Activated naive CD4-positive, alpha-beta T cell treated with anti-CD3 and anti-CD28 coated beads, Interleukin-2, amount 10 ng/mL, durations not matched to agents 7 days and 5 days (primary cell): ENCODE measurements at regions not wholly inside any gene's neighbourhood (a gene's known extent, or its start where the extent isn't known, plus 50 kb on each side); places are given as distances from the start of the nearest gene placed in this dataset.
A peak's percentile ranks its signal among the peaks of the same experiment; 100 is the strongest.

Experiments used
- CTCF ChIA-PET: fragments of 350-600 bp; sonication (Branson Sonifier 250); formaldehyde crosslinking; loops from one replicate; lab custom pipeline; 2021; ENCODE audit warnings: antibody characterized with exemption; lab: Charles Lee
- DNase-seq: peaks from one replicate; pipeline ENCODE4 v3.0.0-alpha.2; 2020
- H3K27ac Mint-ChIP-seq: one replicate; pipeline ENCODE4 v1.8.0; 2021; ENCODE audit warnings: mild to moderate bottlenecking, moderate library complexity, mixed read lengths
- H3K27me3 Mint-ChIP-seq: one replicate; pipeline ENCODE4 v1.8.0; 2021; ENCODE audit warnings: mild to moderate bottlenecking, mixed read lengths
- H3K36me3 Mint-ChIP-seq: one replicate; pipeline ENCODE4 v1.8.0; 2021; ENCODE audit warnings: mixed read lengths
- H3K4me1 Mint-ChIP-seq: one replicate; pipeline ENCODE4 v1.8.0; 2021; ENCODE audit warnings: mixed read lengths
- H3K4me3 Mint-ChIP-seq: one replicate; pipeline ENCODE4 v1.8.0; 2021; ENCODE audit warnings: mild to moderate bottlenecking, moderate library complexity, mixed read lengths
- H3K9me3 Mint-ChIP-seq: one replicate; pipeline ENCODE4 v1.8.0; 2021; ENCODE audit warnings: mixed read lengths

- CTCF ChIA-PET = no interaction called here
- no peak overlapping the region for H3K27ac Mint-ChIP-seq
- H3K4me1 Mint-ChIP-seq = peaks cover 6% of the 10 kb centered on the region
- no peak for DNase-seq
- H3K9me3 Mint-ChIP-seq = no peaks in the 10 kb centered on the region
- no peaks in the 10 kb centered on the region for H3K36me3 Mint-ChIP-seq
- no peak overlapping the region for H3K4me3 Mint-ChIP-seq
- peaks cover 3% of the 10 kb centered on the region for H3K27me3 Mint-ChIP-seq
These were observed 571.1 kb upstream of the ID2 start for GRCh38 chr2:8110716-8111115.

- no peak overlapping the region for H3K27ac Mint-ChIP-seq
These were observed 570.7 kb upstream of the ID2 start for GRCh38 chr2:8111193-8111592.

GRCh38 chr2:8115456-8115855 lies 566.4 kb upstream of the ID2 start:
- no peak overlapping the region for H3K4me3 Mint-ChIP-seq
- no peak overlapping the region for H3K27ac Mint-ChIP-seq
- peaks cover 1% of the 10 kb centered on the region for H3K9me3 Mint-ChIP-seq
- peaks cover 3% of the 10 kb centered on the region for H3K27me3 Mint-ChIP-seq
- peaks cover 2% of the 10 kb centered on the region for H3K36me3 Mint-ChIP-seq
- no peak for DNase-seq
- CTCF ChIA-PET = no interaction called here
- peaks cover 7% of the 10 kb centered on the region for H3K4me1 Mint-ChIP-seq

More at GRCh38 chr2:8111193-8111592, 570.7 kb upstream of the ID2 start:
- peaks cover 6% of the 10 kb centered on the region for H3K4me1 Mint-ChIP-seq
- H3K4me3 Mint-ChIP-seq = no peak overlapping the region
- no peak for DNase-seq
- H3K27me3 Mint-ChIP-seq = peaks cover 3% of the 10 kb centered on the region
- CTCF ChIA-PET = no interaction called here
- no peaks in the 10 kb centered on the region for H3K9me3 Mint-ChIP-seq
- H3K36me3 Mint-ChIP-seq = no peaks in the 10 kb centered on the region

- H3K27me3 Mint-ChIP-seq = peaks cover 3% of the 10 kb centered on the region
- no peak for DNase-seq
- H3K27ac Mint-ChIP-seq = no peak overlapping the region
- H3K4me3 Mint-ChIP-seq = no peak overlapping the region
- peaks cover 2% of the 10 kb centered on the region for H3K36me3 Mint-ChIP-seq
- CTCF ChIA-PET = no interaction called here
- H3K9me3 Mint-ChIP-seq = peaks cover 1% of the 10 kb centered on the region
- peaks cover 7% of the 10 kb centered on the region for H3K4me1 Mint-ChIP-seq
These were observed 565.9 kb upstream of the ID2 start for GRCh38 chr2:8115966-8116365.

- Mint-ChIP-seq H3K36me3 (peaks cover 2% of the 10 kb centered on the region), H3K9me3 (peaks cover 1% of the 10 kb centered on the region), H3K27ac (no peak overlapping the region), H3K4me3 (no peak overlapping the region), H3K4me1 (peaks cover 7% of the 10 kb centered on the region), H3K27me3 (peaks cover 1% of the 10 kb centered on the region)
- no peak for DNase-seq
- CTCF ChIA-PET = no interaction called here
These were observed 565.2 kb upstream of the ID2 start for GRCh38 chr2:8116661-8117060.

- Mint-ChIP-seq H3K4me3 (no peak overlapping the region), H3K27me3 (peaks cover 3% of the 10 kb centered on the region), H3K4me1 (peaks cover 7% of the 10 kb centered on the region), H3K36me3 (peaks cover 2% of the 10 kb centered on the region), H3K27ac (no peak overlapping the region), H3K9me3 (peaks cover 1% of the 10 kb centered on the region)
- no peak for DNase-seq
- CTCF ChIA-PET = no interaction called here
These were observed 562.7 kb upstream of the ID2 start for GRCh38 chr2:8118940-8119781.

GRCh38 chr2:8119782-8120505 lies 561.9 kb upstream of the ID2 start:
- H3K27ac Mint-ChIP-seq = no peak overlapping the region
- CTCF ChIA-PET = no interaction called here
- peaks cover 3% of the 10 kb centered on the region for H3K27me3 Mint-ChIP-seq
- no peak for DNase-seq
- peaks cover 7% of the 10 kb centered on the region for H3K4me1 Mint-ChIP-seq
- H3K36me3 Mint-ChIP-seq = peaks cover 2% of the 10 kb centered on the region
- no peak overlapping the region for H3K4me3 Mint-ChIP-seq
- peaks cover 1% of the 10 kb centered on the region for H3K9me3 Mint-ChIP-seq

GRCh38 chr2:8120506-8120860 lies 561.4 kb upstream of the ID2 start:
- Mint-ChIP-seq H3K27me3 (peaks cover 3% of the 10 kb centered on the region), H3K4me3 (no peak overlapping the region), H3K27ac (peak overlapping the region; percentile 34), H3K9me3 (peaks cover 1% of the 10 kb centered on the region), H3K36me3 (peaks cover 2% of the 10 kb centered on the region), H3K4me1 (peaks cover 7% of the 10 kb centered on the region)
- no peak for DNase-seq
- CTCF ChIA-PET = no interaction called here

- H3K9me3 Mint-ChIP-seq = peaks cover 1% of the 10 kb centered on the region
- H3K27me3 Mint-ChIP-seq = peaks cover 3% of the 10 kb centered on the region
- peaks cover 7% of the 10 kb centered on the region for H3K4me1 Mint-ChIP-seq
- H3K4me3 Mint-ChIP-seq = no peak overlapping the region
- H3K36me3 Mint-ChIP-seq = peaks cover 2% of the 10 kb centered on the region
- H3K27ac Mint-ChIP-seq = no peak overlapping the region
- DNase-seq = no peak
- CTCF ChIA-PET = no interaction called here
These were observed 560.6 kb upstream of the ID2 start for GRCh38 chr2:8121022-8121825.

- peaks cover 2% of the 10 kb centered on the region for H3K36me3 Mint-ChIP-seq
These were observed 559.9 kb upstream of the ID2 start for GRCh38 chr2:8121826-8122513.

GRCh38 chr2:8122520-8122919 lies 559.3 kb upstream of the ID2 start:
- Mint-ChIP-seq H3K27me3 (peaks cover 3% of the 10 kb centered on the region), H3K4me3 (no peak overlapping the region), H3K27ac (no peak overlapping the region), H3K4me1 (peaks cover 7% of the 10 kb centered on the region), H3K9me3 (no peaks in the 10 kb centered on the region), H3K36me3 (no peaks in the 10 kb centered on the region)
- CTCF ChIA-PET = no interaction called here
- DNase-seq = no peak

More at GRCh38 chr2:8121826-8122513, 559.9 kb upstream of the ID2 start:
- Mint-ChIP-seq H3K4me1 (peaks cover 7% of the 10 kb centered on the region), H3K27me3 (peaks cover 3% of the 10 kb centered on the region), H3K4me3 (no peak overlapping the region), H3K27ac (no peak overlapping the region), H3K9me3 (peaks cover 1% of the 10 kb centered on the region)
- DNase-seq = no peak
- CTCF ChIA-PET = no interaction called here

- Mint-ChIP-seq H3K9me3 (no peaks in the 10 kb centered on the region), H3K4me3 (no peak overlapping the region), H3K4me1 (peaks cover 7% of the 10 kb centered on the region), H3K27me3 (peaks cover 3% of the 10 kb centered on the region), H3K27ac (no peak overlapping the region), H3K36me3 (no peaks in the 10 kb centered on the region)
- DNase-seq = no peak
- CTCF ChIA-PET = no interaction called here
These were observed 558.4 kb upstream of the ID2 start for GRCh38 chr2:8123464-8123863.

GRCh38 chr2:8125741-8126711 lies 555.8 kb upstream of the ID2 start:
- Mint-ChIP-seq H3K4me3 (no peak overlapping the region), H3K27ac (peak overlapping the region; percentile 14), H3K4me1 (no peaks in the 10 kb centered on the region), H3K36me3 (no peaks in the 10 kb centered on the region), H3K27me3 (peaks cover 3% of the 10 kb centered on the region), H3K9me3 (no peaks in the 10 kb centered on the region)
- DNase-seq = no peak
- CTCF ChIA-PET = interaction anchor here (0.6 kb wide), 1 partner anchor 128 kb away, joined by 3 read pairs; no protein-coding TSS in a partner anchor
